WTC11 (cell line): ENCODE measurements at regions not wholly inside any gene's neighbourhood (a gene's known extent, or its start where the extent isn't known, plus 50 kb on each side); places are given as distances from the start of the nearest gene placed in this dataset.

Source experiments
- ATAC-seq: fragments of 200-7000 bp; cut with Tn5 transposase; 2 replicates; pipeline ENCODE4 v1.10.0; 2021; ENCODE audit warnings: mild to moderate bottlenecking, moderate library complexity
- CTCF ChIA-PET: fragments of 300-600 bp; sonication (Branson Sonifier 250); formaldehyde crosslinking; loops from one replicate; lab custom pipeline; 2021; ENCODE audit warnings: antibody characterized with exemption; lab: Charles Lee
- POLR2A ChIA-PET: fragments of 350-600 bp; sonication (Branson Sonifier 250); formaldehyde crosslinking; loops from one replicate; lab custom pipeline; 2021; ENCODE audit warnings: antibody characterized with exemption; lab: Charles Lee
- DNase-seq: peaks from one replicate; pipeline ENCODE4 v3.0.0; 2021; ENCODE audit warnings: low spot score
- H3K27ac Mint-ChIP-seq: 2 replicates; pipeline ENCODE4 v1.8.0; 2021; ENCODE audit warnings: mixed read lengths
- H3K27me3 Mint-ChIP-seq: 2 replicates; pipeline ENCODE4 v1.8.0; 2021; ENCODE audit warnings: low read depth, mild to moderate bottlenecking, moderate library complexity, mixed read lengths
- H3K36me3 Mint-ChIP-seq: 2 replicates; pipeline ENCODE4 v1.8.0; 2021; ENCODE audit warnings: mixed read lengths
- H3K4me1 Mint-ChIP-seq: 2 replicates; pipeline ENCODE4 v1.8.0; 2022; ENCODE audit warnings: mixed read lengths
- H3K4me3 Mint-ChIP-seq: 2 replicates; pipeline ENCODE4 v1.8.0; 2021; ENCODE audit warnings: mild to moderate bottlenecking, moderate library complexity, mixed read lengths
- H3K9me3 Mint-ChIP-seq: 2 replicates; pipeline ENCODE4 v1.8.0; 2021; ENCODE audit warnings: mixed read lengths
- AFF4 ChIP-seq: sonication (generic); formaldehyde crosslinking; IDR thresholded peaks from 2 replicates; pipeline ENCODE4 v1.8.1; 2023; ENCODE audit warnings: mild to moderate bottlenecking, missing genetic modification reagents, borderline replicate concordance
- ATF1 ChIP-seq: sonication (generic); formaldehyde crosslinking; IDR thresholded peaks from 2 replicates; pipeline ENCODE4 v1.8.1; 2023; ENCODE audit warnings: mild to moderate bottlenecking, moderate library complexity, missing genetic modification reagents
- ATF3 ChIP-seq: sonication (generic); formaldehyde crosslinking; conservative IDR thresholded peaks from 2 replicates; pipeline ENCODE4 v1.8.1; 2022; ENCODE audit warnings: mild to moderate bottlenecking, missing genetic modification reagents
- ETV6 ChIP-seq: sonication (generic); formaldehyde crosslinking; IDR thresholded peaks from 2 replicates; pipeline ENCODE4 v1.8.1; 2022; ENCODE audit warnings: mild to moderate bottlenecking, missing genetic modification reagents
- FOXP1 ChIP-seq: sonication (generic); formaldehyde crosslinking; IDR thresholded peaks from 2 replicates; pipeline ENCODE4 v1.8.0; 2022; ENCODE audit warnings: missing genetic modification reagents, mild to moderate bottlenecking, moderate library complexity, borderline replicate concordance
- FOXP4 ChIP-seq: sonication (generic); formaldehyde crosslinking; IDR thresholded peaks from 2 replicates; pipeline ENCODE4 v1.8.0; 2022; ENCODE audit warnings: mild to moderate bottlenecking, missing genetic modification reagents
- GRHL2 ChIP-seq: fragments of 250-450 bp; sonication (Bioruptor Pico); IDR thresholded peaks from 2 replicates; pipeline ENCODE4 v1.8.0; 2022; ENCODE audit warnings: mild to moderate bottlenecking, moderate library complexity; ENCODE audit not compliant: insufficient replicate concordance, severe bottlenecking
- GTF2I ChIP-seq: fragments of 250-450 bp; sonication (Bioruptor Pico); conservative IDR thresholded peaks from 2 replicates; pipeline ENCODE4 v1.4.0; 2021; ENCODE audit warnings: mild to moderate bottlenecking
- HMGA2 ChIP-seq: fragments of 250-450 bp; sonication (Bioruptor Pico); IDR thresholded peaks from 2 replicates; pipeline ENCODE4 v1.4.0; 2021; ENCODE audit warnings: mild to moderate bottlenecking, moderate library complexity
- JAZF1 ChIP-seq: fragments of 250-450 bp; sonication (Bioruptor Pico); IDR thresholded peaks from 2 replicates; pipeline ENCODE4 v1.9.0; 2021; ENCODE audit warnings: moderate library complexity, mild to moderate bottlenecking, inconsistent platforms
- JUN ChIP-seq: sonication (generic); formaldehyde crosslinking; IDR thresholded peaks from 2 replicates; pipeline ENCODE4 v1.8.0; 2023; ENCODE audit warnings: mild to moderate bottlenecking, missing genetic modification reagents
- KAT7 ChIP-seq: sonication (generic); formaldehyde crosslinking; IDR thresholded peaks from 2 replicates; pipeline ENCODE4 v1.8.1; 2023; ENCODE audit warnings: missing genetic modification reagents, mild to moderate bottlenecking, borderline replicate concordance
- NFYB ChIP-seq: sonication (generic); formaldehyde crosslinking; conservative IDR thresholded peaks from 2 replicates; pipeline ENCODE4 v1.8.0; 2022; ENCODE audit warnings: low read depth, missing genetic modification reagents
- NR1H2 ChIP-seq: sonication (generic); formaldehyde crosslinking; IDR thresholded peaks from 2 replicates; pipeline ENCODE4 v1.9.0; 2021; ENCODE audit warnings: mild to moderate bottlenecking, moderate library complexity, missing genetic modification reagents
- NR3C1 ChIP-seq: sonication (generic); formaldehyde crosslinking; conservative IDR thresholded peaks from 2 replicates; pipeline ENCODE4 v1.8.1; 2023; ENCODE audit warnings: low read depth, mild to moderate bottlenecking, missing genetic modification reagents
- STAT6 ChIP-seq: sonication (generic); formaldehyde crosslinking; conservative IDR thresholded peaks from 2 replicates; pipeline ENCODE4 v1.8.1; 2023; ENCODE audit warnings: mild to moderate bottlenecking, low read depth, missing genetic modification reagents, moderate library complexity
- TCF7 ChIP-seq: sonication (generic); formaldehyde crosslinking; IDR thresholded peaks from 2 replicates; pipeline ENCODE4 v1.8.0; 2022; ENCODE audit warnings: mild to moderate bottlenecking, low read depth, missing genetic modification reagents, moderate library complexity
- USF1 ChIP-seq: sonication (generic); formaldehyde crosslinking; IDR thresholded peaks from 2 replicates; pipeline ENCODE4 v1.8.0; 2022; ENCODE audit warnings: mild to moderate bottlenecking, missing genetic modification reagents
- ZNF219 ChIP-seq: sonication (generic); formaldehyde crosslinking; IDR thresholded peaks from 2 replicates; pipeline ENCODE4 v1.8.0; 2023; ENCODE audit warnings: missing genetic modification reagents, mild to moderate bottlenecking, borderline replicate concordance
- ZNF317 ChIP-seq: sonication (generic); formaldehyde crosslinking; IDR thresholded peaks from 2 replicates; pipeline ENCODE4 v1.8.1; 2023; ENCODE audit warnings: low read depth, mild to moderate bottlenecking, moderate library complexity, missing genetic modification reagents, borderline replicate concordance
- ZNF512 ChIP-seq: sonication (generic); formaldehyde crosslinking; IDR thresholded peaks from 2 replicates; pipeline ENCODE4 v1.8.1; 2022; ENCODE audit warnings: missing genetic modification reagents, borderline replicate concordance

- TF ChIP-seq GRHL2 (CRISPR knock-in tag) (no peak), NR3C1 (CRISPR knock-in tag) (no peak), JAZF1 (CRISPR knock-in tag) (no peak), TCF7 (no peak), FOXP1 (CRISPR knock-in tag) (no peak), ZNF512 (CRISPR knock-in tag) (no peak), ATF3 (CRISPR knock-in tag) (no peak), ZNF219 (no peak)
Observed at GRCh38 chr12:92365836-92366235, 220.2 kb upstream of the BTG1 start (continued).

- TF ChIP-seq ATF1 (CRISPR knock-in tag): no peak
- no peak for TF ChIP-seq NFYB
- no peak for TF ChIP-seq USF1 (CRISPR knock-in tag)
- TF ChIP-seq HMGA2 (CRISPR knock-in tag): no peak
- no peak for TF ChIP-seq ETV6 (CRISPR knock-in tag)
- TF ChIP-seq AFF4 (CRISPR knock-in tag): no peak
- TF ChIP-seq GTF2I: no peak
- TF ChIP-seq KAT7 (CRISPR knock-in tag): no peak
- no peak for TF ChIP-seq JUN (CRISPR knock-in tag)
- peaks cover 26% of the 10 kb centered on the region for H3K4me1 Mint-ChIP-seq
- ChIA-PET CTCF (no interaction called here), POLR2A (no interaction called here)
- no peaks in the 10 kb centered on the region for H3K27me3 Mint-ChIP-seq
- H3K9me3 Mint-ChIP-seq: no peaks in the 10 kb centered on the region
- ATAC-seq: no peak
- no peak for DNase-seq
- no peaks in the 10 kb centered on the region for H3K36me3 Mint-ChIP-seq
- H3K4me3 Mint-ChIP-seq: no peak overlapping the region
- no peak overlapping the region for H3K27ac Mint-ChIP-seq
Observed at GRCh38 chr12:92365333-92365732, 219.7 kb upstream of the BTG1 start.

- no peaks in the 10 kb centered on the region for H3K9me3 Mint-ChIP-seq
- ChIA-PET CTCF (interaction anchor here (0.6 kb wide), 2 partner anchors 195 to 205 kb away, joined by 3 read pairs; no protein-coding TSS in a partner anchor), POLR2A (interaction anchor here (1.5 kb wide), 1 partner anchor 218 kb away, joined by 4 read pairs; the partner anchor contains the start of gene BTG1)
- DNase-seq (no peak), ATAC-seq (peak; percentile 51)
- H3K27me3 Mint-ChIP-seq: no peaks in the 10 kb centered on the region
- H3K36me3 Mint-ChIP-seq: no peaks in the 10 kb centered on the region
- H3K27ac Mint-ChIP-seq: no peak overlapping the region
- H3K4me1 Mint-ChIP-seq: peaks cover 26% of the 10 kb centered on the region
- H3K4me3 Mint-ChIP-seq: no peak overlapping the region
- no peak for TF ChIP-seq STAT6 (CRISPR knock-in tag)
- no peak for TF ChIP-seq FOXP4 (CRISPR knock-in tag)
- no peak for TF ChIP-seq NR1H2
- TF ChIP-seq ZNF317 (CRISPR knock-in tag): no peak
- no peak for TF ChIP-seq FOXP1 (CRISPR knock-in tag)
- TF ChIP-seq ATF3 (CRISPR knock-in tag): no peak
Observed at GRCh38 chr12:92363295-92364146, 217.9 kb upstream of the BTG1 start.
